HEK293T (cell line): ENCODE measurements at regions not wholly inside any gene's neighbourhood (a gene's known extent, or its start where the extent isn't known, plus 50 kb on each side); places are given as distances from the start of the nearest gene placed in this dataset.

Experiments
- FOXA1 ChIP-seq: fragments of 450-650 bp; IDR thresholded peaks from 2 replicates; pipeline ENCODE4 v1.6.1; 2016; ENCODE audit warnings: mild to moderate bottlenecking
- FOXK2 ChIP-seq: fragments of 450-650 bp; IDR thresholded peaks from 2 replicates; pipeline ENCODE4 v1.6.1; 2016; ENCODE audit warnings: mild to moderate bottlenecking
- FOXM1 ChIP-seq: fragments of 450-650 bp; IDR thresholded peaks from 2 replicates; pipeline ENCODE4 v1.6.1; 2017; ENCODE audit warnings: mild to moderate bottlenecking, borderline replicate concordance
- LEF1 ChIP-seq: fragments of 450-650 bp; IDR thresholded peaks from 2 replicates; pipeline ENCODE4 v1.6.1; 2017; ENCODE audit warnings: mild to moderate bottlenecking, borderline replicate concordance
- PKNOX1 ChIP-seq: fragments of 450-650 bp; IDR thresholded peaks from 2 replicates; pipeline ENCODE4 v1.6.1; 2016
- SP1 ChIP-seq: fragments of 450-650 bp; IDR thresholded peaks from 2 replicates; pipeline ENCODE4 v1.6.1; 2017
- SUZ12 ChIP-seq: fragments of 450-650 bp; IDR thresholded peaks from 2 replicates; pipeline ENCODE4 v1.6.1; 2016; ENCODE audit warnings: mild to moderate bottlenecking

- TF ChIP-seq FOXM1 (no peak), SP1 (no peak), FOXA1 (no peak), SUZ12 (no peak), PKNOX1 (no peak), LEF1 (no peak), FOXK2 (no peak)
These were observed 222.7 kb upstream of the PUM3 start for GRCh38 chr9:3066591-3066990.
